ENCODE measurements at regions not wholly inside any gene's neighbourhood (a gene's known extent, or its start where the extent isn't known, plus 50 kb on each side); places are given as distances from the start of the nearest gene placed in this dataset.

GRCh38 chr1:58391514-58391913 is 155.0 kb downstream of the OMA1 start:
- TF ChIP-seq POLR2AphosphoS5 (IDR thresholded peaks at IDR 0.05; ENCODE audit: low read depth, low read length) (no peak), ATF3 (IDR thresholded peaks at IDR 0.05) (no peak), CTCF (IDR thresholded peaks at IDR 0.05 in 2 of 3, conservative IDR thresholded peaks at IDR 0.05 in 1 of 3; ENCODE audit: borderline replicate concordance in 1 of 3, insufficient read depth in 1 of 3, low read depth in 2 of 3, low read length in 2 of 3) (no peak), CBX3 (IDR thresholded peaks at IDR 0.05; ENCODE audit: low read depth) (no peak), RAD21 (IDR thresholded peaks at IDR 0.05; ENCODE audit: low read depth) (no peak), EZH2 (IDR thresholded peaks at IDR 0.05) (no peak), SP1 (IDR thresholded peaks at IDR 0.05; ENCODE audit: low read depth) (no peak), ZFX (IDR thresholded peaks at IDR 0.05) (no peak), JUND (IDR thresholded peaks at IDR 0.05) (no peak), POLR2A (IDR thresholded peaks at IDR 0.05; ENCODE audit: borderline replicate concordance, extremely low read depth, insufficient read depth, insufficient read length) (no peak), YY1 (IDR thresholded peaks at IDR 0.05; ENCODE audit: extremely low read depth, insufficient replicate concordance, low read depth, low read length) (no peak), ZNF274 (IDR thresholded peaks at IDR 0.05; ENCODE audit: low read depth, low read length) (no peak)
